ENCODE measurements at regions not wholly inside any gene's neighbourhood (a gene's known extent, or its start where the extent isn't known, plus 50 kb on each side); places are given as distances from the start of the nearest gene placed in this dataset.

DNA sequence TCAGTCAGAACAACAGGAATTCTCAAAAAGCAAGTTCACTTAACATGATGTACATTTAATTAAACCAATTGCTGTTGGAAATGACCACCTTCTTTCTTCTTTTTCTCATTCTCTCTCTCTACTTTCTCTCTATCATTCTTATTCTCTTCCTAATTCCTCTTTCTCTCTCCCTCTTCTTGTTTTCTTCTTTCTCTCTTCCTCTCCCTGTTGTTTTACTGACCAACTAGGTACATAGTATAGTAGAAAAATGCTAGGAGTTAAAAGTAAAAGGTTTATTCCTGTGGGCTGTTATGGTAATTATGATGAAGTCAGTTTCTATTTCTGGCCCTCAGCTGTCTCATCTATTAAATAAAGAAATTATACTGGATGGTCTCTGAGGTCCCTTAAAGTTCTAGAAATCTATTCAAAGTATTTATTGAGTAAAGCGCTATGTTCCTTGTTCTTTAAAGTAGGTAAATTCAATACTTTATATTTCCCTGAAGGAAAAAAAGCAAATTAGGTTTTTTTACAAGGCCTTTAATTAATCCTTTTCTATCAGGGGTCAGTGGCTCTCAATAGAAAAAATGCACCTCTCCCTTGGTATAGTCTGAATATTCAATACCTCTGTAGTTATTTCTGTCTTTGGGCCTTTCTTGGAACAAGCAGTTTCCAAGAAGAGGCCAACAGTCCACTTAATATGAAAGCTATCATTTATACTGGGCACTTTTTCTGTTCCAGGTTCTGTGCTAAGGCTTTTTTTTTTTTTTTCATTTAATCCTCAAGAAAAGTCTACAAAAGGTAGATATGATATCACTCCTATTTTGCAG is 102.3 kb upstream of the SLC30A5 start:
- H4K20me1 ChIP-seq (ENCODE audit: low read depth): no peaks in the 10 kb centered on the region
- H3K4me3 ChIP-seq: no peak overlapping the region
- H3K9me3 Mint-ChIP-seq: no peaks in the 10 kb centered on the region
- TF ChIP-seq EZH2phosphoT487 (IDR thresholded peaks at IDR 0.05): no peak
- TF ChIP-seq CTCF (IDR thresholded peaks at IDR 0.05): no peak
- TF ChIP-seq EZH2 (IDR thresholded peaks at IDR 0.05): no peak
- H3K27ac ChIP-seq: no peak overlapping the region
- H3F3A ChIP-seq (ENCODE audit: low read depth): no peaks in the 10 kb centered on the region
- no peak for DNase-seq (ENCODE audit: low spot score)
- H3K9me3 ChIP-seq (ENCODE audit: low read depth): no peaks in the 10 kb centered on the region
- H3K27ac Mint-ChIP-seq: no peak overlapping the region
- H3K9ac ChIP-seq: no peak overlapping the region
- H3K27me3 Mint-ChIP-seq (ENCODE audit: insufficient read depth, low read depth): peaks cover 4% of the 10 kb centered on the region
- H3K27me3 ChIP-seq: no peaks in the 10 kb centered on the region
- H3K4me2 ChIP-seq: no peak overlapping the region
- H2AFZ ChIP-seq (replicated peaks): no peak overlapping the region
- H3K4me1 ChIP-seq: no peaks in the 10 kb centered on the region
- H3K4me3 Mint-ChIP-seq: no peak overlapping the region
- H3K79me2 ChIP-seq (ENCODE audit: low read depth): no peaks in the 10 kb centered on the region
- H3K36me3 Mint-ChIP-seq: no peaks in the 10 kb centered on the region
- H3K36me3 ChIP-seq: no peaks in the 10 kb centered on the region
- peaks cover 3% of the 10 kb centered on the region for H3K4me1 Mint-ChIP-seq

GRCh38 chr5:68994645-68995044 is 99.2 kb upstream of the SLC30A5 start:
- H3K79me2 ChIP-seq (ENCODE audit: low read depth): no peaks in the 10 kb centered on the region
- H3K4me3 ChIP-seq: no peak overlapping the region
- H3K9me3 Mint-ChIP-seq: no peaks in the 10 kb centered on the region
- no peaks in the 10 kb centered on the region for H3K9me3 ChIP-seq (ENCODE audit: low read depth)
- no peak overlapping the region for H3K4me2 ChIP-seq
- H3K27me3 ChIP-seq: no peaks in the 10 kb centered on the region
- no peaks in the 10 kb centered on the region for H4K20me1 ChIP-seq (ENCODE audit: low read depth)
- no peaks in the 10 kb centered on the region for H3F3A ChIP-seq (ENCODE audit: low read depth)
- no peak overlapping the region for H3K27ac ChIP-seq
- no peak overlapping the region for H3K4me3 Mint-ChIP-seq
- no peak for DNase-seq (ENCODE audit: low spot score)
- H2AFZ ChIP-seq (replicated peaks): peak overlapping the region; percentile 24
- no peaks in the 10 kb centered on the region for H3K36me3 ChIP-seq
- no peaks in the 10 kb centered on the region for H3K36me3 Mint-ChIP-seq
- TF ChIP-seq CTCF (IDR thresholded peaks at IDR 0.05) (no peak), EZH2phosphoT487 (IDR thresholded peaks at IDR 0.05) (no peak), EZH2 (IDR thresholded peaks at IDR 0.05) (no peak)
- peaks cover 3% of the 10 kb centered on the region for H3K4me1 Mint-ChIP-seq
- H3K27ac Mint-ChIP-seq: no peak overlapping the region
- no peak overlapping the region for H3K9ac ChIP-seq
- H3K4me1 ChIP-seq: no peaks in the 10 kb centered on the region
- peaks cover 4% of the 10 kb centered on the region for H3K27me3 Mint-ChIP-seq (ENCODE audit: insufficient read depth, low read depth)

GRCh38 chr5:68995845-68996545 is 97.8 kb upstream of the SLC30A5 start:
- TF ChIP-seq EZH2phosphoT487 (IDR thresholded peaks at IDR 0.05): no peak
- no peak for TF ChIP-seq EZH2 (IDR thresholded peaks at IDR 0.05)
- TF ChIP-seq CTCF (IDR thresholded peaks at IDR 0.05): no peak
- Histone ChIP-seq H3K36me3 (no peaks in the 10 kb centered on the region), H3K27ac (no peak overlapping the region), H3K9ac (no peak overlapping the region), H3K4me2 (no peak overlapping the region), H3K4me1 (no peaks in the 10 kb centered on the region), H3K9me3 (ENCODE audit: low read depth) (no peaks in the 10 kb centered on the region), H2AFZ (replicated peaks) (no peak overlapping the region), H3F3A (ENCODE audit: low read depth) (no peaks in the 10 kb centered on the region), H3K27me3 (no peaks in the 10 kb centered on the region), H3K79me2 (ENCODE audit: low read depth) (no peaks in the 10 kb centered on the region), H4K20me1 (ENCODE audit: low read depth) (no peaks in the 10 kb centered on the region), H3K4me3 (no peak overlapping the region)
- peaks cover 4% of the 10 kb centered on the region for H3K27me3 Mint-ChIP-seq (ENCODE audit: insufficient read depth, low read depth)
- no peak for DNase-seq (ENCODE audit: low spot score)
- peaks cover 3% of the 10 kb centered on the region for H3K4me1 Mint-ChIP-seq
- H3K4me3 Mint-ChIP-seq: no peak overlapping the region
- H3K36me3 Mint-ChIP-seq: no peaks in the 10 kb centered on the region
- no peak overlapping the region for H3K27ac Mint-ChIP-seq
- no peaks in the 10 kb centered on the region for H3K9me3 Mint-ChIP-seq

Data from neural progenitor cell (in vitro differentiated cells).